ENCODE measurements at regions not wholly inside any gene's neighbourhood (a gene's known extent, or its start where the extent isn't known, plus 50 kb on each side); places are given as distances from the start of the nearest gene placed in this dataset.

- Histone ChIP-seq H3K4me2 (ENCODE audit: low read depth, low read length) (no peak overlapping the region), H2AFZ (ENCODE audit: low read length) (no peak overlapping the region), H3K9ac (ENCODE audit: insufficient read depth, low read depth, low read length) (no peak overlapping the region), H3K4me3 (replicated peaks in 1 of 3; ENCODE audit: insufficient read depth in 1 of 3, low read depth in 2 of 3, low read length in 3 of 3) (no peak overlapping the region), H3K36me3 (replicated peaks in 1 of 2; ENCODE audit: control insufficient read depth in 1 of 2, insufficient read depth in 2 of 2, low read length in 2 of 2) (no peaks in the 10 kb centered on the region), H4K20me1 (ENCODE audit: insufficient read depth, low read length) (no peaks in the 10 kb centered on the region), H3K27me3 (ENCODE audit: control insufficient read depth in 1 of 2, insufficient read depth in 2 of 2, low read length in 2 of 2) (no peaks in the 10 kb centered on the region), H3K4me1 (ENCODE audit: insufficient read depth, low read length) (no peaks in the 10 kb centered on the region), H3K9me3 (ENCODE audit: low read length) (no peaks in the 10 kb centered on the region), H3K27ac (ENCODE audit: extremely low read length, insufficient read depth, low read length) (no peak overlapping the region), H3K79me2 (ENCODE audit: insufficient read depth, low read length) (no peaks in the 10 kb centered on the region)
- CTCF ChIA-PET (ENCODE audit: low intra/inter-chr PET ratio, low total read pairs), result no interaction called here
- TF ChIP-seq ATF7 (IDR thresholded peaks at IDR 0.05), result no peak
- TF ChIP-seq ATF7 (CRISPR knock-in tag; IDR thresholded peaks at IDR 0.05), result no peak
- TF ChIP-seq MEIS2 (CRISPR knock-in tag; IDR thresholded peaks at IDR 0.05), result no peak
- no peak for TF ChIP-seq ZNF773 (CRISPR knock-in tag; IDR thresholded peaks at IDR 0.05; ENCODE audit: borderline replicate concordance)
- TF ChIP-seq, protein P1, sequence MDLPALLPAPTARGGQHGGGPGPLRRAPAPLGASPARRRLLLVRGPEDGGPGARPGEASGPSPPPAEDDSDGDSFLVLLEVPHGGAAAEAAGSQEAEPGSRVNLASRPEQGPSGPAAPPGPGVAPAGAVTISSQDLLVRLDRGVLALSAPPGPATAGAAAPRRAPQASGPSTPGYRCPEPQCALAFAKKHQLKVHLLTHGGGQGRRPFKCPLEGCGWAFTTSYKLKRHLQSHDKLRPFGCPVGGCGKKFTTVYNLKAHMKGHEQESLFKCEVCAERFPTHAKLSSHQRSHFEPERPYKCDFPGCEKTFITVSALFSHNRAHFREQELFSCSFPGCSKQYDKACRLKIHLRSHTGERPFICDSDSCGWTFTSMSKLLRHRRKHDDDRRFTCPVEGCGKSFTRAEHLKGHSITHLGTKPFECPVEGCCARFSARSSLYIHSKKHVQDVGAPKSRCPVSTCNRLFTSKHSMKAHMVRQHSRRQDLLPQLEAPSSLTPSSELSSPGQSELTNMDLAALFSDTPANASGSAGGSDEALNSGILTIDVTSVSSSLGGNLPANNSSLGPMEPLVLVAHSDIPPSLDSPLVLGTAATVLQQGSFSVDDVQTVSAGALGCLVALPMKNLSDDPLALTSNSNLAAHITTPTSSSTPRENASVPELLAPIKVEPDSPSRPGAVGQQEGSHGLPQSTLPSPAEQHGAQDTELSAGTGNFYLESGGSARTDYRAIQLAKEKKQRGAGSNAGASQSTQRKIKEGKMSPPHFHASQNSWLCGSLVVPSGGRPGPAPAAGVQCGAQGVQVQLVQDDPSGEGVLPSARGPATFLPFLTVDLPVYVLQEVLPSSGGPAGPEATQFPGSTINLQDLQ (CRISPR knock-in tag; IDR thresholded peaks at IDR 0.05), result no peak
- no peak for TF ChIP-seq ZBTB42 (CRISPR knock-in tag; IDR thresholded peaks at IDR 0.05)
- TF ChIP-seq PHF5A (CRISPR knock-in tag; IDR thresholded peaks at IDR 0.05; ENCODE audit: low read depth, unreplicated experiment), result no peak
- no peak for TF ChIP-seq RFX3 (CRISPR knock-in tag; IDR thresholded peaks at IDR 0.05)
- no peak for TF ChIP-seq ZNF567 (CRISPR knock-in tag; IDR thresholded peaks at IDR 0.05; ENCODE audit: borderline replicate concordance)
- TF ChIP-seq ZNF292 (CRISPR knock-in tag; IDR thresholded peaks at IDR 0.05; ENCODE audit: borderline replicate concordance, low read depth), result no peak
- no peak for TF ChIP-seq MTF2 (CRISPR knock-in tag; IDR thresholded peaks at IDR 0.05; ENCODE audit: borderline replicate concordance)
- TF ChIP-seq ZNF572 (CRISPR knock-in tag; IDR thresholded peaks at IDR 0.05), result no peak
- TF ChIP-seq, protein P2, sequence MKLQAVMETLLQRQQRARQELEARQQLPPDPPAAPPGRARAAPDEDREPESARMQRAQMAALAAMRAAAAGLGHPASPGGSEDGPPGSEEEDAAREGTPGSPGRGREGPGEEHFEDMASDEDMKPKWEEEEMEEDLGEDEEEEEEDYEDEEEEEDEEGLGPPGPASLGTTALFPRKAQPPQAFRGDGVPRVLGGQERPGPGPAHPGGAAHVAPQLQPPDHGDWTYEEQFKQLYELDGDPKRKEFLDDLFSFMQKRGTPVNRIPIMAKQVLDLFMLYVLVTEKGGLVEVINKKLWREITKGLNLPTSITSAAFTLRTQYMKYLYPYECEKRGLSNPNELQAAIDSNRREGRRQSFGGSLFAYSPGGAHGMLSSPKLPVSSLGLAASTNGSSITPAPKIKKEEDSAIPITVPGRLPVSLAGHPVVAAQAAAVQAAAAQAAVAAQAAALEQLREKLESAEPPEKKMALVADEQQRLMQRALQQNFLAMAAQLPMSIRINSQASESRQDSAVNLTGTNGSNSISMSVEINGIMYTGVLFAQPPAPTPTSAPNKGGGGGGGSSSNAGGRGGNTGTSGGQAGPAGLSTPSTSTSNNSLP (IDR thresholded peaks at IDR 0.05; ENCODE audit: low read depth, low read length), result no peak
- no peak for TF ChIP-seq ZNF746 (CRISPR knock-in tag; IDR thresholded peaks at IDR 0.05)
- TF ChIP-seq NR2F6 (IDR thresholded peaks at IDR 0.05), result no peak
- TF ChIP-seq NR2F6 (CRISPR knock-in tag; IDR thresholded peaks at IDR 0.05), result no peak
- TF ChIP-seq, protein P3, sequence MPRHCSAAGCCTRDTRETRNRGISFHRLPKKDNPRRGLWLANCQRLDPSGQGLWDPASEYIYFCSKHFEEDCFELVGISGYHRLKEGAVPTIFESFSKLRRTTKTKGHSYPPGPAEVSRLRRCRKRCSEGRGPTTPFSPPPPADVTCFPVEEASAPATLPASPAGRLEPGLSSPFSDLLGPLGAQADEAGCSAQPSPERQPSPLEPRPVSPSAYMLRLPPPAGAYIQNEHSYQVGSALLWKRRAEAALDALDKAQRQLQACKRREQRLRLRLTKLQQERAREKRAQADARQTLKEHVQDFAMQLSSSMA (CRISPR knock-in tag; IDR thresholded peaks at IDR 0.05), result no peak
- FAIRE-seq (no peak), ATAC-seq (no peak), DNase-seq (ENCODE audit: low spot score) (no peak)
- BruUV-seq (replicated peaks), result no TSS peak
- in situ Hi-C loops (cut with HindIII; ENCODE audit: extremely low pct_ligation_motif_present, low pct_unique_long_range_greater_than_20kb), result no loop called here
- no CpG with 5 or more reads among the region's 5 CpGs for WGBS (ENCODE audit: low lambda C conversion rate)
- intact Hi-C loops (cut with micrococcal nuclease; ENCODE audit: unreplicated experiment), result no loop called here
- POLR2A ChIA-PET, result no interaction called here
These were observed 362.0 kb upstream of the AMOT start for GRCh38 chrX:113202601-113203000.
